GM10248 (cell line): ENCODE measurements at regions not wholly inside any gene's neighbourhood (a gene's known extent, or its start where the extent isn't known, plus 50 kb on each side); places are given as distances from the start of the nearest gene placed in this dataset.
"Not testable (repeated sequence)": the region's sequence is repeated elsewhere in the genome, so short reads cannot be mapped to it uniquely, and the experiment has no call there.

Experiments used
- CTCF ChIA-PET: fragments of 300-600 bp; sonication (Branson Sonifier 250); formaldehyde crosslinking; extraction: SDS; loops from one replicate; lab custom pipeline; 2021; ENCODE audit warnings: antibody characterized with exemption; lab: Yijun Ruan, JAX
- POLR2A ChIA-PET: fragments of 350-650 bp; sonication (Branson Sonifier 250); formaldehyde crosslinking; extraction: SDS; loops from one replicate; lab custom pipeline; 2020; ENCODE audit warnings: antibody characterized with exemption; lab: Yijun Ruan, JAX
- DNase-seq: peaks from one replicate; pipeline ENCODE4 v3.0.0; 2012; ENCODE audit errors: extremely low spot score
- TF ChIP-seq, protein P1 (sequence below): IDR thresholded peaks from 2 replicates; pipeline ENCODE4 v1.5.1; 2012; ENCODE audit warnings: mild to moderate bottlenecking, low read depth; ENCODE audit errors: extremely low read depth, missing control alignments, control extremely low read depth

DNA sequence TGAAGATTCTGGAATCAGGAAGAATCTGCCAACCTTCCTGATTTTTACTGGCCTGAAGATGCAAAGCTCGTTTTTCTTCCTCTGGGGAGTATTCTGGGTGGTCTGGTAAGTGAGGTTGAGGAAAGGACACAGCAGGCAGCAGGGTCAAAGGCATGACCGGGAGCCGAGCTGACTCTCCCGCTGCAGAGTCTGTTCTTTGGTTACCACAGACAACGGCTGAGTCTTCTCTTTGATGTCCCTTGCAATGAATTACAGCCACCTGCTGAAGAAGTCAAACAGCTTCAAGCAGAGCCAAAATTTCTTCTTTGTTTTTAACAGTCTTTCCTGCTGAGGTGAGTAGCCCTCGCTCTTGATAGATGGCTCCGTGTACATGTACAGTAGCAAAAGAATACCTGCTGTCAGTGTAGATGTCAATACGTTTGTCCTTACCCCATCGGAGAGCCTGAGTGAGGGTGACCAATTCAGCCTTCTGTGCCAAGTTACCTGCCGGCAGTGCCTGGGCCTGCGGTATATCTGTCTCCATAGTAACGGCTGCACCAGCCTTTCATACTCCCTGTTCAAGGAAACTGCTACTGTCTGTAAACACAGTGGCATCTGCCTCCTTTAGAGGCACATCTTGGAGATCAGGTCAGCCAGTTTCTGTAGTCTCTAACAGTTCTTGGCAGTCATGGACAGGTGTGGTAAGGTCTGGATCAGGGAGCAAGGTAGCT is 76.4 kb downstream of the PRR15 start:
- no peak for DNase-seq
- TF ChIP-seq, protein P1, sequence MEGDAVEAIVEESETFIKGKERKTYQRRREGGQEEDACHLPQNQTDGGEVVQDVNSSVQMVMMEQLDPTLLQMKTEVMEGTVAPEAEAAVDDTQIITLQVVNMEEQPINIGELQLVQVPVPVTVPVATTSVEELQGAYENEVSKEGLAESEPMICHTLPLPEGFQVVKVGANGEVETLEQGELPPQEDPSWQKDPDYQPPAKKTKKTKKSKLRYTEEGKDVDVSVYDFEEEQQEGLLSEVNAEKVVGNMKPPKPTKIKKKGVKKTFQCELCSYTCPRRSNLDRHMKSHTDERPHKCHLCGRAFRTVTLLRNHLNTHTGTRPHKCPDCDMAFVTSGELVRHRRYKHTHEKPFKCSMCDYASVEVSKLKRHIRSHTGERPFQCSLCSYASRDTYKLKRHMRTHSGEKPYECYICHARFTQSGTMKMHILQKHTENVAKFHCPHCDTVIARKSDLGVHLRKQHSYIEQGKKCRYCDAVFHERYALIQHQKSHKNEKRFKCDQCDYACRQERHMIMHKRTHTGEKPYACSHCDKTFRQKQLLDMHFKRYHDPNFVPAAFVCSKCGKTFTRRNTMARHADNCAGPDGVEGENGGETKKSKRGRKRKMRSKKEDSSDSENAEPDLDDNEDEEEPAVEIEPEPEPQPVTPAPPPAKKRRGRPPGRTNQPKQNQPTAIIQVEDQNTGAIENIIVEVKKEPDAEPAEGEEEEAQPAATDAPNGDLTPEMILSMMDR: no peak
- ChIA-PET POLR2A (no interaction called here), CTCF (no interaction called here)

DNA sequence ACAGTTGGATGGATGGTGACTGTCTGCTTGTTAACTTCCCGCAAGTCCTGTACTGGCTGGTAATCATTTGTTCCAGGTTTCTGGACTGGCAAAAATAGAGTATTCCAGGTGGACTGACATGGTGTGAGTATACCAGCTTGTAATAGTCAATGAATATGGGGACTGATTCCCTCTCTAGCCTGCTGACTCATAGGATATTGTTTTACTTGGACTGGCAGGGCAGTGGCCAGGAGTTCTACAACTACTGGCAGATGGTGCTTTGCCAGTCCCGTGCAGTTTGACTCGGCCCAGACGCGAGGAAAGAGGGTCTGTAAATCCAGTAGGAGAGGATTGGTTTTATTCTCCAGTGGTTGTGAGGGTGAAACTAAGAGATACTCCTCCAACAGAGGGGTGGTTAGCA is 78.0 kb downstream of the PRR15 start:
- ChIA-PET POLR2A (no interaction called here), CTCF (no interaction called here)
- DNase-seq: no peak
- TF ChIP-seq, protein P1: no peak

DNA sequence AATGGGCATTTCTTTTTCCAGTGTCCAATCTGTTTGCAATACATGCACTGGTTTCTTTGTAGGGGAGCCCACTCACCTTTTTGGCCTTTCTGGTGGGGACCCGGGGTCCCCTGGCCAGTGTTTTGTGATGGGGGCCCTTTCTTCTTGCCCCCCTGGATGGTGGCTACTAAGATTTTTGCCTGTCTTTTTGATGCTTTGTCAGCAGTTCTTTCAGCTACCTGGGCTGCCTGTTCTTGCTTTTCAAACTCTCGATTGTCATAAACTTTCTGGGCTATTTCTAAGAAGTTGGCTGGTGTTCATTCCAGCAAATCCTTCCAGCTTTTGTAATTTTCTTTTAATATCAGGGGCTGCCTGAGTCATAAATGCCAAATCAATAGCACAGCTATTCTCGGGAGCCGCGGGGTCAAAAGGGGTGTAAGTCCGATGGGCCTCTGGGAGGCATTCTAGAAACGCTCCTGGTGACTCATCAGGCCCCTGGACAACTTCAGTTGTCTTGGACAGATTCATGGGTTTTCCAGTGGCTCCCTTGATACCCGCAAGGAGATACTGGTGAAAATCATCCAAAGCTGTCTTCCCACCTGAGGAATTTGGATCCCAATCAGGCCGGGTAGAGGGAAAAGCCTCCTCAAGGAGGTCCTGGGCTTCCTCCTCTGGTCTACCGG is 79.0 kb downstream of the PRR15 start:
- POLR2A ChIA-PET: no interaction called here
- TF ChIP-seq, protein P1: no peak
- DNase-seq: no peak

DNA sequence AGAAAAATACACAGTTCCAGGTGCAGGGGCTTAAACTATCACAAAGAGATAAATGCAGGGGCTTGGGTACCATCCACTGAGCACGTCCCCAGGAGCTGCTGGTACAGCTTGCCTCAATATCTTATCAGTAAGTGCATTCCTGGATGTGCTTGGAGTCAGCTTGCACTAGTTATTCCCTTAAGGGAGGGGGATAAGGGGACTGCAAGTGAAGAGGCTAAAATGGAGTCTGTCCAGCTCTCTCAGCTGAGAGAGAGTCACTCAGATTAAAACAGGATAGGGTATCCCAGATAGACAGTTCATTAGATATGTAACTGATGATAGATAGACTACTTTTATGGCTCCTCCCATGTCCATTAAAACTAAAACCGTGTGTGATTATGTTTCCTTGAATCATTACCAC is 82.5 kb downstream of the PRR15 start:
- POLR2A ChIA-PET, DNase-seq, CTCF ChIA-PET: not testable (repeated sequence)

More for the DNA sequence above, 79.0 kb downstream of the PRR15 start:
- CTCF ChIA-PET: no interaction called here

DNA sequence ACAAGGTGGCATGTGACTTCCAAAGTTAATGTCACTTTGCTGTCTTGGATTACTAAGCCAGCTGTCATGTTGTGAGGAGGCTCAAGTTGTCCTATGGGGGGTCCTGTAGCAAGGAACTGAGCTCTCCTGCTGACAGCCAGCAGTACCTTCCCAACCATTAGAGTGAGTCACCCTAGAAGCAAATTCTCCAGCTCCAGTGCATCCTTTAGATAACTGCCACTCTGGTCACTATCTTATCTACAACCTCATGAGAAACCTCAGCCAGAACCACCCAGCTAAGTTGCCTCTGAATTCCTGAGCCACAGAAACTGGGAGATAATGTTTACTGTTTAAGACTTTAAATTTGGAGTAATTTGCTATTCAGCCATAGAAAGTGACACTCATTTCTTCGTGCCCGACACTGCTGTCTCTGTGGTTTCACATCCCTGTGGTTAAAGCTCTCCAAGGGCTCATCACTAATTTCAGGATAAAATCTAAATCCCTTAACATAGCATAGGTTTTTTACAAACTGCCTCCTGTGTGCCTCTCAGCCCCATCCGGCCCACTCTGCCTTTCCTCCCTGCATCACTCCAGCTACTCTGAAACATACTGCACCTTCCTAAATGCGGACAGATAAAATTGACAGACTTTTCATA is 83.5 kb downstream of the PRR15 start:
- CTCF ChIA-PET: no interaction called here
- POLR2A ChIA-PET: no interaction called here
- DNase-seq: no peak
- TF ChIP-seq, protein P1: no peak

DNA sequence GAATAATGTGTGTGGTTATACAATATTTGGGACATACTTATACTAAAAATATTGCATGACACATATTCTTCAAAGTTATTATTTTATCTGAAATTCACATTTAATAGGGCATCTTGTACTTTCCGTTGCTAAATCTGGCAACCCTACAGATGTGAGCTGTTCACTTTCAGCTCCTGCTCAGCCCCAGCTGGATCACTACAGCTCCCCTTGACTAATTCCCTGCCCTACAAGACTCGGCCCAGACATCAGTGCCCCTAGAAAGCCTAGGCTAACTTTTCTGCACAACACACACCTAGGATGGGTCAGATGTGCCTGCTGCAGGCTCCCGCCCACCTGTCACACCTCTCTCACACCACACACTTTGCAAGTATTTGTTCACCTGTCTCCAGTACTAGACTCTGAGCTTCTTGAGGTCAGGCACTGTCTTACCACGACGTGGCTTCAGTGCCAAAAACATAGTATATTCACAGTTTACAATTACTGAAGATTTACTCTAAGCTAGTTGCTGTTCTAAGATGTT is 84.1 kb downstream of the PRR15 start:
- POLR2A ChIA-PET, DNase-seq, CTCF ChIA-PET: not testable (repeated sequence)

DNA sequence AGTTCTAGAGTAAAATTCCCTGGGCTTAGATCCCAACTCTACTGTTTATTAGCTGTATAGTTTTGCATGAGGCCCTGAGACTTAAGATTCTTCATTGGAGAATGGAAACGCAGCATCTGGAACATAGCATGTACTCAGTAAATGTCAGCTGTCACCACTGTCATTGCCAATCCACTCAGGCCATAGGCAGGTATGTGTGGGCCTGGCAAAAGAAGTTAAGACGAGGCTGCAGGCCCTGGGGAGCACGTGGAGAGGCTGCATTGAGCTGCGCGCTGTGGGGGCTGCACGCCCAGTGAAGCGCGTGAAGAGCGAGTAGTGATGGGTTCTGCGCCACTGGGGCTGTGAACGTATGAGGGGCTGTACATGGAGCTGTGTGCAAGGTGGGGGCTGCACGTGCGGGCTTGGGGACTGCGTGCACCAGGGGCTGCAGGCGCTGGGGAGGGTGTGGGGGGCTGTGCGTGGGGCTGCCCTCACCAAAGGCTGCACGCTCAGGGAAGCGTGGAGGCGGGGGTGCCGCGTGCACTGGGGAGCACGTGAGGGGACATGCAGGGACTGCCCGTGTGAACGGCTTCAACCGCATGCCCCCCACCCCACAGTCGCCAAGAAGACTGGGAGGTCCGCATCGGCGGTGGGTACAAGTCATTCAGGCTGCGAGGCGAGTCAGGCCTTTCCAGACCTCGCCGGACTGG is 85.5 kb downstream of the PRR15 start:
- no peak for DNase-seq
- ChIA-PET POLR2A (no interaction called here), CTCF (interaction anchor here (1.0 kb wide), 1 partner anchor 101 kb away, joined by 3 read pairs; no protein-coding TSS in a partner anchor)
- TF ChIP-seq, protein P1: no peak
